ENCODE measurements at regions not wholly inside any gene's neighbourhood (a gene's known extent, or its start where the extent isn't known, plus 50 kb on each side); places are given as distances from the start of the nearest gene placed in this dataset.

GRCh38 chr4:141467225-141467624 is 169.2 kb upstream of the IL15 start:
- no peak overlapping the region for H3K4me2 ChIP-seq
- no peak for TF ChIP-seq KDM5A (IDR thresholded peaks at IDR 0.05)
- TF ChIP-seq KDM1A (IDR thresholded peaks at IDR 0.05; ENCODE audit: low read depth) = no peak
- TF ChIP-seq BCL3 (IDR thresholded peaks at IDR 0.05) = no peak
- TF ChIP-seq PHF8 (IDR thresholded peaks at IDR 0.05; ENCODE audit: borderline replicate concordance, low read depth) = no peak
- no peak for TF ChIP-seq ZNF302 (CRISPR knock-in tag; IDR thresholded peaks at IDR 0.05)
- no peak for TF ChIP-seq E2F6 (IDR thresholded peaks at IDR 0.05; ENCODE audit: borderline replicate concordance, low read depth)
- TF ChIP-seq JUNB (IDR thresholded peaks at IDR 0.05) = no peak
- no peak for TF ChIP-seq REST (IDR thresholded peaks at IDR 0.05)
- TF ChIP-seq RNF2 (IDR thresholded peaks at IDR 0.05; ENCODE audit: borderline replicate concordance, low read depth) = no peak
- no peak for TF ChIP-seq SMC3 (IDR thresholded peaks at IDR 0.05)
- 42% methylated on average over 2 of the region's 2 CpGs for WGBS (ENCODE audit: missing lambda C conversion rate)
- DNase-seq (ENCODE audit: low read depth in 1 of 2, low spot score in 1 of 2) (no peak), FAIRE-seq (no peak), ATAC-seq (no peak)
- CTCF ChIA-PET = no interaction called here
- POLR2A ChIA-PET = no interaction called here
- H3K27ac ChIP-seq = no peak overlapping the region
- no peaks in the 10 kb centered on the region for H3K9me3 ChIP-seq
- H3K4me1 ChIP-seq = no peaks in the 10 kb centered on the region
- H3K4me3 ChIP-seq = no peak overlapping the region

- Histone ChIP-seq H3K4me3 (no peak overlapping the region), H3K4me1 (no peaks in the 10 kb centered on the region), H3K9me3 (no peaks in the 10 kb centered on the region), H3K27ac (no peak overlapping the region), H3K4me2 (no peak overlapping the region)
- POLR2A ChIA-PET = no interaction called here
- TF ChIP-seq CHD4 (IDR thresholded peaks at IDR 0.05; ENCODE audit: borderline replicate concordance) (no peak), FOSL2 (IDR thresholded peaks at IDR 0.05) (no peak), FOSL2 (CRISPR knock-in tag; IDR thresholded peaks at IDR 0.05) (no peak), MYC (IDR thresholded peaks at IDR 0.05; ENCODE audit: borderline replicate concordance, low read length) (no peak), CHD2 (IDR thresholded peaks at IDR 0.05; ENCODE audit: low read length, partially characterized antibody) (no peak), HOXB13 (CRISPR knock-in tag; IDR thresholded peaks at IDR 0.05; ENCODE audit: low read depth) (no peak), MAFK (IDR thresholded peaks at IDR 0.05; ENCODE audit: partially characterized antibody) (no peak), PBX3 (IDR thresholded peaks at IDR 0.05) (no peak), CEBPB (IDR thresholded peaks at IDR 0.05) (no peak), HOXB5 (CRISPR knock-in tag; IDR thresholded peaks at IDR 0.05) (no peak), ZNF302 (CRISPR knock-in tag; IDR thresholded peaks at IDR 0.05) (no peak), RNF2 (IDR thresholded peaks at IDR 0.05; ENCODE audit: borderline replicate concordance, low read depth) (no peak), NR3C1 (IDR thresholded peaks at IDR 0.05) (no peak), HES2 (IDR thresholded peaks at IDR 0.05) (no peak)
- ATAC-seq (no peak), DNase-seq (ENCODE audit: low read depth in 1 of 2, low spot score in 1 of 2) (no peak), FAIRE-seq (no peak)
- WGBS (ENCODE audit: missing lambda C conversion rate) = 65% methylated on average over 1 of the region's 1 CpG
- CTCF ChIA-PET = no interaction called here
These were observed 167.0 kb upstream of the IL15 start for GRCh38 chr4:141469392-141469791.
